Mesenchymal stem cell (in vitro differentiated cells and primary cell): ENCODE measurements at regions not wholly inside any gene's neighbourhood (a gene's known extent, or its start where the extent isn't known, plus 50 kb on each side); places are given as distances from the start of the nearest gene placed in this dataset.

Experiments used
- DNase-seq: peaks from one replicate; pipeline ENCODE4 v3.0.0-alpha.2; 2013
- H2AFZ ChIP-seq: one replicate; pipeline ENCODE4 v1.6.1; 2013; ENCODE audit warnings: low read depth, mild to moderate bottlenecking, control low read depth, inconsistent platforms, low read length, moderate library complexity
- H2AK5ac ChIP-seq: 2 replicates; pipeline ENCODE4 v1.6.1; 2013; ENCODE audit warnings: low read length, moderate library complexity, mild to moderate bottlenecking, inconsistent platforms; ENCODE audit not compliant: severe bottlenecking
- H2BK120ac ChIP-seq: one replicate; pipeline ENCODE4 v1.6.1; 2013; ENCODE audit warnings: low read depth, mild to moderate bottlenecking, inconsistent platforms, low read length, moderate library complexity
- H2BK12ac ChIP-seq, 2 experiments: one replicate each; pipeline ENCODE4 v1.6.1; 2013; ENCODE audit warnings: inconsistent platforms in 2 of 2, low read length in 2 of 2, mild to moderate bottlenecking in 2 of 2, moderate library complexity in 2 of 2, control low read depth in 1 of 2
- H2BK15ac ChIP-seq: one replicate; pipeline ENCODE4 v1.6.1; 2013; ENCODE audit warnings: mild to moderate bottlenecking, low read depth, inconsistent platforms; ENCODE audit not compliant: poor library complexity, severe bottlenecking
- H2BK5ac ChIP-seq: 2 replicates; pipeline ENCODE4 v1.6.1; 2013; ENCODE audit warnings: low read depth, mild to moderate bottlenecking, low read length, control low read depth, inconsistent platforms; ENCODE audit not compliant: poor library complexity, severe bottlenecking
- H3K14ac ChIP-seq, 2 experiments: one replicate each; pipeline ENCODE4 v1.6.1; 2013; ENCODE audit warnings: inconsistent platforms in 2 of 2, low read length in 2 of 2, control low read depth in 1 of 2, mild to moderate bottlenecking in 1 of 2, moderate library complexity in 1 of 2
- H3K18ac ChIP-seq, 2 experiments: one replicate each; pipeline ENCODE4 v1.6.1; 2013; ENCODE audit warnings: inconsistent platforms in 2 of 2, low read length in 2 of 2, control low read depth in 1 of 2, low read depth in 1 of 2, mild to moderate bottlenecking in 1 of 2
- H3K23ac ChIP-seq, 2 experiments: one replicate each; pipeline ENCODE4 v1.6.1; 2013; ENCODE audit warnings: inconsistent platforms in 2 of 2, low read length in 2 of 2, mild to moderate bottlenecking in 2 of 2, moderate library complexity in 2 of 2, control low read depth in 1 of 2
- H3K27ac ChIP-seq: 2 replicates; pipeline ENCODE4 v1.5.1; 2013; ENCODE audit warnings: mild to moderate bottlenecking, moderate library complexity, low read length, control low read depth, inconsistent platforms; ENCODE audit not compliant: poor library complexity, severe bottlenecking
- H3K27me3 ChIP-seq, 2 experiments: 2 replicates each; pipeline versions ENCODE4 v1.6.1 to v1.7.0; 2013; ENCODE audit warnings: low read length in 2 of 2, mild to moderate bottlenecking in 2 of 2, moderate library complexity in 2 of 2, control low read depth in 1 of 2, inconsistent platforms in 1 of 2; ENCODE audit not compliant: control insufficient read depth in 1 of 2, insufficient read depth in 1 of 2
- H3K36me3 ChIP-seq, 2 experiments: 2 replicates each; pipeline versions ENCODE4 v1.6.1 to v1.7.0; 2013; ENCODE audit warnings: low read length in 2 of 2, control low read depth in 1 of 2, inconsistent platforms in 1 of 2, low read depth in 1 of 2, mild to moderate bottlenecking in 1 of 2; ENCODE audit not compliant: insufficient read depth in 2 of 2, control insufficient read depth in 1 of 2
- H3K4ac ChIP-seq, 2 experiments: one replicate each; pipeline ENCODE4 v1.6.1; 2013; ENCODE audit warnings: inconsistent platforms in 2 of 2, low read length in 2 of 2, mild to moderate bottlenecking in 2 of 2, moderate library complexity in 2 of 2, control low read depth in 1 of 2, low read depth in 1 of 2
- H3K4me1 ChIP-seq: 2 replicates; pipeline ENCODE4 v1.6.1; 2013; ENCODE audit warnings: low read depth, low read length, control low read depth; ENCODE audit not compliant: control insufficient read depth, insufficient read depth
- H3K4me2 ChIP-seq: 2 replicates; pipeline ENCODE4 v1.6.1; 2013; ENCODE audit warnings: low read length, mild to moderate bottlenecking, inconsistent platforms; ENCODE audit not compliant: poor library complexity, severe bottlenecking
- H3K4me3 ChIP-seq, 2 experiments: 2 replicates each; pipeline versions ENCODE4 v1.5.1 to v1.7.0; 2013; ENCODE audit warnings: low read length in 2 of 2, mild to moderate bottlenecking in 2 of 2, control low read depth in 1 of 2, low read depth in 1 of 2; ENCODE audit not compliant: insufficient read depth in 1 of 2
- H3K79me1 ChIP-seq: replicated peaks from 2 replicates; pipeline ENCODE4 v1.6.1; 2013; ENCODE audit warnings: mild to moderate bottlenecking, control low read depth, low read length, inconsistent platforms; ENCODE audit not compliant: poor library complexity, severe bottlenecking
- H3K9ac ChIP-seq: 2 replicates; pipeline ENCODE4 v1.7.0; 2013; ENCODE audit warnings: mild to moderate bottlenecking, low read length, moderate library complexity
- H3K9me3 ChIP-seq: 2 replicates; pipeline ENCODE4 v1.7.0; 2013; ENCODE audit warnings: mild to moderate bottlenecking, low read length; ENCODE audit not compliant: control insufficient read depth
- H4K8ac ChIP-seq: one replicate; pipeline ENCODE4 v1.6.1; 2013; ENCODE audit warnings: inconsistent platforms, mild to moderate bottlenecking, low read length, moderate library complexity
- H4K91ac ChIP-seq: one replicate; pipeline ENCODE4 v1.6.1; 2013; ENCODE audit warnings: mild to moderate bottlenecking, low read length, inconsistent platforms
- WGBS: methylation state at CpG from one replicate; pipeline ENCODE4 v1.1.7; 2013; ENCODE audit warnings: mixed read lengths; 5-methylcytosine and 5-hydroxymethylcytosine counted together

- no peaks in the 10 kb centered on the region for H3K9me3 ChIP-seq
- no peak overlapping the region for H3K14ac ChIP-seq
- no peak overlapping the region for H3K4me2 ChIP-seq
- H3K4me3 ChIP-seq, result no peak overlapping the region
- H3K18ac ChIP-seq, result no peak overlapping the region
- H3K23ac ChIP-seq, result no peak overlapping the region
- no peak overlapping the region for H2AK5ac ChIP-seq
- no peak overlapping the region for H4K91ac ChIP-seq
- H2BK15ac ChIP-seq, result no peak overlapping the region
- H3K27me3 ChIP-seq, result no peaks in the 10 kb centered on the region
- no peak overlapping the region for H3K9ac ChIP-seq
- no peak for DNase-seq
- no peaks in the 10 kb centered on the region for H3K79me1 ChIP-seq
- 93% methylated on average over 1 of the region's 2 CpGs for WGBS
- H2BK120ac ChIP-seq, result no peak overlapping the region
- H3K4ac ChIP-seq, result no peak overlapping the region
- no peaks in the 10 kb centered on the region for H3K4me1 ChIP-seq
- no peak overlapping the region for H2BK12ac ChIP-seq
- no peak overlapping the region for H3K27ac ChIP-seq
- no peaks in the 10 kb centered on the region for H3K36me3 ChIP-seq
- no peak overlapping the region for H2BK5ac ChIP-seq
- H4K8ac ChIP-seq, result no peak overlapping the region
- no peak overlapping the region for H2AFZ ChIP-seq
Measured at GRCh38 chr7:136333636-136334035, 356.5 kb upstream of the MTPN start.

DNA sequence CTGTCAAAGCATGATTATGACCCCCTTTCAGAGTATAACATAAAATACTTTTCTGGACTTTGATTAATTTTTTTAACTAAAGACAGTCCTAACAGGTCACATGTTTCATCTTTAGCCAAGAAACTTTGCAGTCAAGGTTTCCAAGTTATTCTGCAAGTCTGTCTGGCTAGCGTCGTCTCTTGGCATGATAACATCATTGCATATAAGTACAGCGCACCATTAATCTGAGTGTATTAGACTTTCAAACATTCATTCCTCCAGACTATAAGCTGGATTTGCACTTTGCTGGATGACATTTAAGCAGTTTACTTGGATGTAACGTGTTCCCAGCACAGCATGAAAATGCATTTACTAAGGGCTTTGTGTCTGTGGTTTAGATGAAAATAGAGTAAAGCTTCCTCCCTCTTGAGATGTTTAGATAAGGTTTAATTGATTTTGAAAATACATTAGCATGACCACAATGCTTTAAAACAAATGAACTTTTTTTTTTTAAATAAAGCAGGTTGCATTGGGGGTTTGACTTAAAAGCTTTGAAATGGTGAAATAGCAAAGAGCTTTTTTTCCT is 349.0 kb upstream of the MTPN start:
- Histone ChIP-seq H4K8ac (no peak overlapping the region), H2BK12ac (no peak overlapping the region), H3K4me1 (no peaks in the 10 kb centered on the region), H3K4me2 (no peak overlapping the region), H2BK15ac (no peak overlapping the region), H2AFZ (no peak overlapping the region), H3K4ac (no peak overlapping the region), H3K36me3 (no peaks in the 10 kb centered on the region), H3K27me3 (no peaks in the 10 kb centered on the region), H3K79me1 (no peaks in the 10 kb centered on the region), H2BK120ac (no peak overlapping the region), H2BK5ac (no peak overlapping the region), H3K18ac (no peak overlapping the region), H3K23ac (no peak overlapping the region), H3K27ac (no peak overlapping the region), H2AK5ac (no peak overlapping the region), H3K4me3 (no peak overlapping the region), H4K91ac (no peak overlapping the region), H3K14ac (no peak overlapping the region), H3K9ac (no peak overlapping the region), H3K9me3 (peaks cover 3% of the 10 kb centered on the region)
- DNase-seq, result peak; percentile 49
- WGBS, result 71% methylated on average over 4 of the region's 4 CpGs

- H3K14ac ChIP-seq, result no peak overlapping the region
- no peak overlapping the region for H2AK5ac ChIP-seq
- no peak overlapping the region for H3K23ac ChIP-seq
- H3K4ac ChIP-seq, result no peak overlapping the region
- no peak overlapping the region for H2BK12ac ChIP-seq
- H4K8ac ChIP-seq, result no peak overlapping the region
- no peak overlapping the region for H2AFZ ChIP-seq
- peak; percentile 24 for DNase-seq
- H3K4me2 ChIP-seq, result no peak overlapping the region
- no peak overlapping the region for H2BK15ac ChIP-seq
- no peak overlapping the region for H3K27ac ChIP-seq
- no peaks in the 10 kb centered on the region for H3K27me3 ChIP-seq
- no peaks in the 10 kb centered on the region for H3K79me1 ChIP-seq
- H3K9me3 ChIP-seq, result peaks cover 3% of the 10 kb centered on the region
- H2BK5ac ChIP-seq, result no peak overlapping the region
- H3K18ac ChIP-seq, result no peak overlapping the region
- H3K36me3 ChIP-seq, result no peaks in the 10 kb centered on the region
- H2BK120ac ChIP-seq, result no peak overlapping the region
- no peak overlapping the region for H3K9ac ChIP-seq
- 42% methylated on average over 1 of the region's 2 CpGs for WGBS
- H3K4me1 ChIP-seq, result no peaks in the 10 kb centered on the region
- H3K4me3 ChIP-seq, result no peak overlapping the region
- no peak overlapping the region for H4K91ac ChIP-seq
Measured at GRCh38 chr7:136325578-136325977, 348.4 kb upstream of the MTPN start.

DNA sequence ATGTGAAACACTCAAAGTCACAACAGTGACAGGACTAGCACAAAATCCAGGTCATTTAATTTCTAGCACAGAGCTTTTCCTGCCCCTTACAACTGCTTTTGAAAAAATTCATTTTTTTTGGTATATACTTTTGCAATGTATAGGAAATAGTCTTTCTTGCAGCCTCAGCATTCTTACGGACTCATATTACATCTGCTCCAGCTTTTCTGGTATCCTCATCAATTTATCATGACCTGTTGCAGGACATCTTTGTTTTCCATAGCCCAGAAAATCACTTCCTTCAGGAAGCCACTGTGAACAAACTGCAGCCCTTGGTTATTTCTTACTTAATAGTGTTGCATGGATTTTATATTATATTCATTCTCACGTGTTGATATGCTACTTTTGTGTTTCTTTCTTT is 347.9 kb upstream of the MTPN start:
- H3K23ac ChIP-seq, result no peak overlapping the region
- no peak overlapping the region for H2BK5ac ChIP-seq
- H3K9ac ChIP-seq, result no peak overlapping the region
- no peak overlapping the region for H2AFZ ChIP-seq
- WGBS, result 56% methylated on average over 1 of the region's 2 CpGs
- no peak overlapping the region for H3K4me2 ChIP-seq
- H3K27ac ChIP-seq, result no peak overlapping the region
- H3K36me3 ChIP-seq, result no peaks in the 10 kb centered on the region
- DNase-seq, result no peak
- peaks cover 3% of the 10 kb centered on the region for H3K9me3 ChIP-seq
- no peak overlapping the region for H2BK15ac ChIP-seq
- no peak overlapping the region for H2BK12ac ChIP-seq
- H3K14ac ChIP-seq, result no peak overlapping the region
- H4K91ac ChIP-seq, result no peak overlapping the region
- no peak overlapping the region for H2AK5ac ChIP-seq
- H3K79me1 ChIP-seq, result no peaks in the 10 kb centered on the region
- H3K4ac ChIP-seq, result no peak overlapping the region
- no peaks in the 10 kb centered on the region for H3K27me3 ChIP-seq
- H3K18ac ChIP-seq, result no peak overlapping the region
- H4K8ac ChIP-seq, result no peak overlapping the region
- no peak overlapping the region for H3K4me3 ChIP-seq
- H2BK120ac ChIP-seq, result no peak overlapping the region
- H3K4me1 ChIP-seq, result no peaks in the 10 kb centered on the region
